Glomerular visceral epithelial cell (primary cell): ENCODE measurements at regions not wholly inside any gene's neighbourhood (a gene's known extent, or its start where the extent isn't known, plus 50 kb on each side); places are given as distances from the start of the nearest gene placed in this dataset.
"Not testable (repeated sequence)": the region's sequence is repeated elsewhere in the genome, so short reads cannot be mapped to it uniquely, and the experiment has no call there.

Experiments
- DNase-seq: peaks from one replicate; pipeline ENCODE4 v3.0.0-alpha.2; 2016; ENCODE audit errors: extremely low spot score

- DNase-seq = no peak
These were observed 408.2 kb downstream of the SEC14L1 start for GRCh38 chr17:77548967-77549366.

- DNase-seq = no peak
These were observed 408.7 kb upstream of the TNRC6C start for GRCh38 chr17:77549726-77550366.

- no peak for DNase-seq
These were observed 404.9 kb upstream of the TNRC6C start for GRCh38 chr17:77553459-77554066.

GRCh38 chr17:77555121-77555591 is 403.3 kb upstream of the TNRC6C start:
- DNase-seq = no peak

- peak; percentile 65 for DNase-seq
These were observed 402.7 kb upstream of the TNRC6C start for GRCh38 chr17:77555741-77556291.

GRCh38 chr17:77556383-77557061 is 402.0 kb upstream of the TNRC6C start:
- no peak for DNase-seq

- no peak for DNase-seq
These were observed 399.5 kb upstream of the TNRC6C start for GRCh38 chr17:77558846-77559626.

GRCh38 chr17:77560381-77560780 is 398.1 kb upstream of the TNRC6C start:
- no peak for DNase-seq

- no peak for DNase-seq
These were observed 397.7 kb upstream of the TNRC6C start for GRCh38 chr17:77560841-77561240.

GRCh38 chr17:77562361-77562760 is 396.1 kb upstream of the TNRC6C start:
- not testable (repeated sequence) for DNase-seq

GRCh38 chr17:77563439-77564102 is 394.9 kb upstream of the TNRC6C start:
- no peak for DNase-seq

- no peak for DNase-seq
These were observed 394.1 kb upstream of the TNRC6C start for GRCh38 chr17:77564278-77564920.

- DNase-seq = no peak
These were observed 393.3 kb upstream of the TNRC6C start for GRCh38 chr17:77565166-77565565.

GRCh38 chr17:77566151-77566550 is 392.4 kb upstream of the TNRC6C start:
- no peak for DNase-seq

- DNase-seq = no peak
These were observed 391.9 kb upstream of the TNRC6C start for GRCh38 chr17:77566566-77567138.

- DNase-seq = no peak
These were observed 390.0 kb upstream of the TNRC6C start for GRCh38 chr17:77568540-77568939.

GRCh38 chr17:77569846-77570564 is 388.5 kb upstream of the TNRC6C start:
- DNase-seq = no peak

- DNase-seq = no peak
These were observed 388.0 kb upstream of the TNRC6C start for GRCh38 chr17:77570565-77570898.

GRCh38 chr17:77571155-77571981 is 387.1 kb upstream of the TNRC6C start:
- no peak for DNase-seq
